ENCODE measurements at regions not wholly inside any gene's neighbourhood (a gene's known extent, or its start where the extent isn't known, plus 50 kb on each side); places are given as distances from the start of the nearest gene placed in this dataset.

- Histone ChIP-seq H3K4me1 (no peaks in the 10 kb centered on the region), H3K27ac (no peak overlapping the region), H3K27me3 (no peaks in the 10 kb centered on the region), H3K9me3 (no peaks in the 10 kb centered on the region), H3K4me3 (no peak overlapping the region), H3K36me3 (no peaks in the 10 kb centered on the region)
- DNase-seq (ENCODE audit: low spot score), result no peak
- no peak for TF ChIP-seq CTCF (IDR thresholded peaks at IDR 0.05)
Measured at GRCh38 chr19:31160336-31160926, 188.8 kb downstream of the TSHZ3 start.

- TF ChIP-seq CTCF (IDR thresholded peaks at IDR 0.05), result no peak
- no peak overlapping the region for H3K4me3 ChIP-seq
Measured at GRCh38 chr19:31154021-31154420, 195.2 kb downstream of the TSHZ3 start.

GRCh38 chr19:31152906-31153305 is 196.3 kb downstream of the TSHZ3 start:
- Histone ChIP-seq H3K4me3 (no peak overlapping the region), H3K4me1 (no peaks in the 10 kb centered on the region), H3K9me3 (no peaks in the 10 kb centered on the region), H3K36me3 (no peaks in the 10 kb centered on the region), H3K27ac (no peak overlapping the region), H3K27me3 (no peaks in the 10 kb centered on the region)
- no peak for TF ChIP-seq CTCF (IDR thresholded peaks at IDR 0.05)
- DNase-seq (ENCODE audit: low spot score), result no peak

More at GRCh38 chr19:31154021-31154420, 195.2 kb downstream of the TSHZ3 start:
- Histone ChIP-seq H3K27me3 (no peaks in the 10 kb centered on the region), H3K4me1 (no peaks in the 10 kb centered on the region), H3K27ac (no peak overlapping the region), H3K9me3 (no peaks in the 10 kb centered on the region), H3K36me3 (no peaks in the 10 kb centered on the region)
- DNase-seq (ENCODE audit: low spot score), result no peak

- no peak overlapping the region for H3K4me3 ChIP-seq
- no peak for TF ChIP-seq CTCF (IDR thresholded peaks at IDR 0.05)
- no peak for DNase-seq (ENCODE audit: low spot score)
Measured at GRCh38 chr19:31149441-31149941, 199.7 kb downstream of the TSHZ3 start.

GRCh38 chr19:31148671-31149070 is 200.6 kb downstream of the TSHZ3 start:
- Histone ChIP-seq H3K4me1 (no peaks in the 10 kb centered on the region), H3K4me3 (no peak overlapping the region), H3K27me3 (no peaks in the 10 kb centered on the region), H3K9me3 (no peaks in the 10 kb centered on the region), H3K27ac (no peak overlapping the region), H3K36me3 (no peaks in the 10 kb centered on the region)
- DNase-seq (ENCODE audit: low spot score), result no peak
- TF ChIP-seq CTCF (IDR thresholded peaks at IDR 0.05), result no peak

More at GRCh38 chr19:31149441-31149941, 199.7 kb downstream of the TSHZ3 start:
- no peaks in the 10 kb centered on the region for H3K9me3 ChIP-seq
- H3K27ac ChIP-seq, result no peak overlapping the region
- no peaks in the 10 kb centered on the region for H3K36me3 ChIP-seq
- no peaks in the 10 kb centered on the region for H3K4me1 ChIP-seq
- H3K27me3 ChIP-seq, result no peaks in the 10 kb centered on the region

- Histone ChIP-seq H3K4me3 (no peak overlapping the region), H3K27me3 (no peaks in the 10 kb centered on the region), H3K9me3 (no peaks in the 10 kb centered on the region), H3K27ac (no peak overlapping the region), H3K4me1 (no peaks in the 10 kb centered on the region), H3K36me3 (no peaks in the 10 kb centered on the region)
- no peak for DNase-seq (ENCODE audit: low spot score)
- TF ChIP-seq CTCF (IDR thresholded peaks at IDR 0.05), result no peak
Measured at GRCh38 chr19:31147234-31147633, 202.0 kb downstream of the TSHZ3 start.

Data from right atrium auricular region (tissue), 2 donors.